GM12891 (cell line): ENCODE measurements at regions not wholly inside any gene's neighbourhood (a gene's known extent, or its start where the extent isn't known, plus 50 kb on each side); places are given as distances from the start of the nearest gene placed in this dataset.

Experiments used
- DNase-seq: peaks from one replicate; pipeline ENCODE4 v3.0.0; 2011; ENCODE audit warnings: low spot score; ENCODE audit not compliant: insufficient read length
- FAIRE-seq: peaks from 2 replicates; lab custom pipeline; 2011; peaks lifted over from hg19 to GRCh38; lab: Jason Lieb, UNC
- PAX5 ChIP-seq: IDR thresholded peaks from 2 replicates; pipeline ENCODE4 v1.6.1; 2011; ENCODE audit warnings: low read length, moderate library complexity, mild to moderate bottlenecking; ENCODE audit not compliant: insufficient read depth, severe bottlenecking
- POLR2A ChIP-seq: IDR thresholded peaks from 2 replicates; pipeline ENCODE4 v1.6.1; 2011; ENCODE audit warnings: low read depth, low read length, control low read depth
- POLR2AphosphoS5 ChIP-seq: IDR thresholded peaks from 2 replicates; pipeline ENCODE4 v1.6.1; 2011; ENCODE audit warnings: low read depth, low read length, control low read depth
- POU2F2 ChIP-seq: IDR thresholded peaks from 2 replicates; pipeline ENCODE4 v1.6.1; 2011; ENCODE audit warnings: low read depth, mild to moderate bottlenecking, control low read depth, low read length, moderate library complexity
- SPI1 ChIP-seq: IDR thresholded peaks from 2 replicates; pipeline ENCODE4 v1.6.1; 2011; ENCODE audit warnings: low read depth, low read length, control low read depth
- TAF1 ChIP-seq: IDR thresholded peaks from 2 replicates; pipeline ENCODE4 v1.6.1; 2011; ENCODE audit warnings: low read depth, low read length, control low read depth

DNA sequence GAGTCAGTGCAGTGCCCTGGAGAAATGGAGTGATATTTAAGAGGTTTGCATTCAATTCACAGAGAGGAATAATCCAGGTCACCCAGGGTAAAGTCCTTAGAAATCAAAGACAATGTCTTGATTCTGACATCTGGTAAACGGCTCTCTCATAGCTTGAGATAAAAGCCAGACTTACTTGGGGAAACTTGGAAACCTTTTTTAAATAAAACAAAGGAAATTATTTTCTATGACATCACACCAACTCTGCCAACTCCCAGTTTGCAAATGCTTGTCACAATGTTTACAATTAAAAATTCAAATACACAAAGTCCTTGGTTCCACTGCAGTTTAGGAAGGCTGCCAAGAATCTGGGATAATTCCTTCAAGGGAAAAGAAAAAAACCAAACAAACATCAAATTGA is 255.1 kb upstream of the NREP start:
- DNase-seq (no peak), FAIRE-seq (no peak)
- TF ChIP-seq POU2F2, result no peak
- TF ChIP-seq POLR2AphosphoS5, result no peak
- TF ChIP-seq PAX5, result no peak
- TF ChIP-seq TAF1, result no peak

DNA sequence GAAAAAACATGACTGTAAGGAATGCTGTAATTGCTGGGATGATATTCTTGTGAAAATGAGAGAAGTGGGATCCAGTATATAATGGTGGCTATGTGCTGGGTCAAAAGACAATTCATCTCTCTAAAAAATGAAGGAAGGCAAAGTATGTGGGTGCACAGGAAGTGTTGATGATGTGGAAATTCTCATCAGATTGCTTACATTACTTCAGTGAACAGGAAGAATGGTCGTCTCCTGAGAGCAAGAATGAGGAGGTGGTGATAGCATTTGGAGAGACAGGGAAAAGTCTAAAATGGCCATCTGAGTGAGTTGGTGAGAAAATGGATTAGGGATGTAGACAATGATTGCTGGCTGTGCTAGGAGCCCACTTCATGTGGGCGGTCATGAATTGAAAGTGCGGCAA is 253.5 kb upstream of the NREP start:
- no peak for TF ChIP-seq POLR2A
- TF ChIP-seq TAF1, result no peak
- no peak for TF ChIP-seq POLR2AphosphoS5
- peak; percentile 45 for FAIRE-seq
- DNase-seq, result no peak

DNA sequence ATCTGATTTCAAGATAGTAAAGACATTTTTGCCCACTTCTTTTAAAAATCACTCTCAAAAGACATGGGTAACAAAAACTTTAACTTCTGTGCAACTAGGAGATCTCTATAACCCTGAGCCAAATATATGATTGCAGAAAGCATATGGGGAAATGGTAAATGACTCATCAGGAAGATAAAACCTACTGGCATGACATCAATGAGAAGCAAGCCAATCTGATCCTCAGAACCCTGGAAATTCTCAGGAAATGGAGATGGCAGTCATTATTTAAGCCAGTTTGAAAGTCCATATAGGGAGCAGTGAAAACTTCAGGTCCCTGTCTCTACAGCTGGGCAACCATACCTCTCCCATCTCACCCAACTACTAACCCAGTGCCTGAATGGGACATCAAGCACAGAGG is 249.7 kb upstream of the NREP start:
- no peak for TF ChIP-seq PAX5
- no peak for TF ChIP-seq POU2F2
- no peak for TF ChIP-seq POLR2A
- no peak for TF ChIP-seq POLR2AphosphoS5
- TF ChIP-seq SPI1, result no peak
- no peak for TF ChIP-seq TAF1
- no peak for FAIRE-seq
- DNase-seq, result no peak

GRCh38 chr5:112005623-112005930 is 248.6 kb upstream of the NREP start:
- no peak for FAIRE-seq
- TF ChIP-seq POLR2A, result no peak
- no peak for TF ChIP-seq POLR2AphosphoS5
- TF ChIP-seq TAF1, result no peak
- no peak for TF ChIP-seq PAX5
- no peak for TF ChIP-seq SPI1
- no peak for TF ChIP-seq POU2F2
- DNase-seq, result no peak

GRCh38 chr5:112004867-112005622 is 248.1 kb upstream of the NREP start:
- DNase-seq, result no peak
- no peak for TF ChIP-seq PAX5
- TF ChIP-seq SPI1, result peak; percentile 77
- no peak for TF ChIP-seq TAF1
- FAIRE-seq, result no peak

DNA sequence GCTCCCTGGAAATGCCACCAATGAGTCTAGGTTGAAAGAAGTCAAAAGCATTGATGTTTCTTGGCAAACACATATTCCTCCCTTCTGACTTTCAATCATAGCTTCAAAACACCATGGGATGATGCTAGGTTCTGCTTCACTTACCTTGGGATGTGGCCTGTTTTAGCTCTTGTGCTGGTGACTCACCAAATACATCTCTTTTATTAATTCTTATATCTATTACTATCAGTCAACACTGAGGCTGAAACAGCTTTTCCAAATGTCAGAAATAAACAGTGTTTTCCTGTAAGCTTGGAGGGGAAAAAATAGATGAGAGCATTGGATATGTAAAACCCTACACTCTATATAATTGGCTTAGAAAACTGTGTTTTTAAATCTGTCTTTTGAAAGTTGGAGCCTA is 245.4 kb upstream of the NREP start:
- FAIRE-seq (no peak), DNase-seq (no peak)
- TF ChIP-seq POLR2A (no peak), POU2F2 (no peak), TAF1 (no peak), SPI1 (no peak), PAX5 (no peak)

DNA sequence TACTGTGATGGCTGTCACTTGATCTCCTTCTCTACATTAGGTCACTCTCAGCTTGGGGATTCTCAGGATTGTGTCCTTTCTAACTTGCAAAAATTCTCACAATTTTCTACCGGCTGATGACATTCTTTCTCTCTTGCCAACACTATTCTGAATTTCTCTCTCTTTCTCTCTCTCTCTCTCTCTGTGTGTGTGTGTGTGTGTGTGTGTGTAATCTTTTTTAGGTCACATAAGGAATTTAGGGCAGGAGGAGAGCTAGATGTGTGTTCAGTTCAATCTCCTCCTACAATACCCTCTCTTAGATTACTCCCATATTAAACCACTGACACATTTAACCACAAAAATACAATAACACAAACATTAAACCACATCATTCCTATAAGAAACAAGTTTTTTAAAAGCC is 242.3 kb upstream of the NREP start:
- TF ChIP-seq POLR2AphosphoS5 (no peak), POU2F2 (no peak)
- FAIRE-seq (no peak), DNase-seq (no peak)

GRCh38 chr5:111998871-111999270 is 241.9 kb upstream of the NREP start:
- no peak for DNase-seq
- TF ChIP-seq POLR2AphosphoS5 (no peak), TAF1 (no peak), SPI1 (no peak), POLR2A (no peak), PAX5 (no peak), POU2F2 (no peak)
- no peak for FAIRE-seq

DNA sequence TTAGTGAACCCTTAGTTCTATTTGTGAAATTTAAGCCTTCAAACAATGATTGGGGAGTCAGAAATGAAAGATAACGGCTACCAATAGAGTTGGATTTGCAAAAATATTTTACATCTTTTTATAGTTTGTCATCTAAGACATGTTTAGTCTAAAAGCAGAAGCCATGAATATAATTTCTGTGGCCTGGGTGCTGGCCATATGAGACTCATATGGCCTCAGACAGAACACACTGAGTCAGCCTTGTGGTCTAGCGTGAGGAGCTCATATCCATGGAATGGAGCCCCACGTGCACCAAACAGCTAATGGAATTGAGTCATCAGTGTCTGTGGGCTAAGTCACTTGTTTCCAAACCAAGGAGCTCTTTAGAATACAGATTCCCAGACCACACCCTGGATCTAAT is 240.7 kb upstream of the NREP start:
- no peak for FAIRE-seq

DNA sequence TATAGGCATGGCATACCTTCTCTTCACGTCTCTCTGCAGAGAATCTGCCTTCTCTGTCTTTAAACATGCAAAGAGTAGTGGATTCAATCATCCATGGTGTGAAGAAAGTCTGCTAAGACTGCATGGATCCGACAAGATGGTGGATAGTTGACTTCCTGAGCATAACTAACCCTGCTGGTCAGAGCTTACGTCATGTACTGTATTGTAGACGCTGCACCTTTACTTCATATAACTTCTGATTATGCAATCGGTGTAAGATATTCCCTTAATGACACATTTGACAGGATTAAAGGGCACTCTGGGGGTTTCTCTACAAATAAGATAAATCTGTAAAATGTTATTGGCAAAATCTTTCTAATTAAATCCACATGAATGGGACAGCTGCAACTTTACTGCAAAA is 240.3 kb upstream of the NREP start:
- DNase-seq, result no peak
- FAIRE-seq, result no peak

More for the DNA sequence above, 240.7 kb upstream of the NREP start:
- no peak for DNase-seq
- no peak for TF ChIP-seq POU2F2
- TF ChIP-seq POLR2AphosphoS5, result no peak
- no peak for TF ChIP-seq SPI1
- TF ChIP-seq TAF1, result no peak
- no peak for TF ChIP-seq PAX5
- TF ChIP-seq POLR2A, result no peak

DNA sequence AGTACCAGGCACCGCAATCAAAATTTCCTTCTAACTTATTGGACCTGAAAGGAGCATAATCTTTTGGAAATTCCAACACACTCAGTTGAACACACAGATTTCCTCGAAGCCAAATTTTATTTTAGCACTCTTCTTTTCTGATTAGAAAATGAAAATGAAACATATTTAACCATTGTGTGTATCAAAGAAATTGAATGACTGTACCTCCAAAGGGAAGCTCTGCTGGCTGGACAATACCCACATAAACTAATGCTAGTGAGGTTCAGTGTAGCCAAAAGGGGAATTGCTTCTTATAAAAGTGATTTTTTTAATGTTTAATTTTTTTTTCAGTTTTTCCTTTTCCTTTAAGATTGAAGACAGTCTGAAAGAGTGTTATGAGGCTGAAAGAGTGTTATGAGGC is 239.6 kb upstream of the NREP start:
- TF ChIP-seq TAF1 (no peak), POLR2A (no peak), PAX5 (no peak), POLR2AphosphoS5 (no peak), POU2F2 (no peak), SPI1 (no peak)
- FAIRE-seq, result no peak
- DNase-seq, result no peak

More for the DNA sequence above, 240.3 kb upstream of the NREP start:
- TF ChIP-seq SPI1 (no peak), POLR2A (no peak), PAX5 (no peak), POU2F2 (no peak)

DNA sequence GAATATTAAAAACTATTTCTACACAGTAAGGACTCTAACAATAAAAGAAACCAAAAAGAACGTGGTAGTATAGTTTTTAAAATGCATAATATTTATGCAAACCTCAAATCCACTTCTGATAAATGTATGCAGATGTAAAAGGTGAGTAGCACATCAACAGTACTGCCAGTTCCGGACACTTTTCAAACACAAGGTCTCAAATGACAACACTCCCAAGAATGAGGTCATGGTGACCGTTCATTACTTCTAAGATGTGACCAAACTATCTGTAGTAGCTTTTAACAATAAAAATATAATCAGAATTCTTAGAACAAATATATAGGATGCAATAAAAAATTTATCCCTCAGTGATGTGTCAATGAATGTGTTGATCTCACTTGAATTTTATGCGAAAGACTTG is 238.7 kb upstream of the NREP start:
- DNase-seq (no peak), FAIRE-seq (no peak)
- TF ChIP-seq PAX5 (no peak), POLR2AphosphoS5 (no peak), POLR2A (no peak), SPI1 (no peak), TAF1 (no peak), POU2F2 (no peak)
